ENCODE measurements at regions not wholly inside any gene's neighbourhood (a gene's known extent, or its start where the extent isn't known, plus 50 kb on each side); places are given as distances from the start of the nearest gene placed in this dataset.

DNA sequence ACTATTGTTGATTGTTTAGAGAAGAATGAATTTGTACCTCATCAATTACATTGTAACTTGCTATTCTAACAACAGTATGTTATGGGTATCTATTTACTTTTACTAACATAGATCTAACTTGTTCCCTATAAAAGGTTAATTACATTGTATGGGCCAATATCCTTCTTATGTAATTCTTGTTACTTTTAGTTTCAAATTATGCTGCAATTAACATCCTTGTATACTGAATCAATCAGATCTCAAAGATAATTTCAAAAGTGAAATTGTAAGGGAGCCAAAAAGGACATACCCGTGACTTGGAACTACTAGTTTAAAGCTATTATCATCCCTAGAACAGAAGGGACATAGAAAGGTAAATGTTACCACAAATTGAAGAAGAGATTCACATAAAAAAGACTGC lies 79.9 kb upstream of the RIT2 start:
- Histone ChIP-seq H3K9ac (ENCODE audit: low read depth, low read length) (no peak overlapping the region), H3K4me3 (ENCODE audit: insufficient read depth, low read depth, low read length) (no peak overlapping the region), H4K91ac (ENCODE audit: insufficient read depth, low read depth, low read length) (no peak overlapping the region), H3K23ac (ENCODE audit: low read depth, low read length) (no peak overlapping the region), H3K4ac (ENCODE audit: low read depth, low read length) (no peak overlapping the region), H3K56ac (ENCODE audit: extremely low read depth, insufficient read depth, low read length) (no peak overlapping the region), H3K79me1 (ENCODE audit: low read depth in 1 of 2, low read length in 2 of 2) (no peaks in the 10 kb centered on the region), H3K14ac (replicated peaks; ENCODE audit: low read depth, low read length) (no peak overlapping the region), H3K27ac (ENCODE audit: insufficient read depth, low read length) (no peak overlapping the region), H4K20me1 (ENCODE audit: insufficient read depth, low read length) (no peaks in the 10 kb centered on the region), H3K4me2 (ENCODE audit: low read depth, low read length) (no peak overlapping the region), H2BK15ac (ENCODE audit: low read depth, low read length) (no peak overlapping the region), H3K27me3 (ENCODE audit: control insufficient read depth, insufficient read depth, low read length) (no peaks in the 10 kb centered on the region), H2BK20ac (ENCODE audit: low read depth, low read length) (no peak overlapping the region), H2AK5ac (ENCODE audit: low read depth, low read length) (no peak overlapping the region), H2BK120ac (ENCODE audit: low read depth, low read length) (no peak overlapping the region), H2AFZ (replicated peaks; ENCODE audit: low read length, poor library complexity) (no peak overlapping the region), H2AK9ac (replicated peaks; ENCODE audit: low read depth, low read length, poor library complexity) (no peak overlapping the region), H3K4me1 (ENCODE audit: control insufficient read depth, insufficient read depth, low read length) (no peaks in the 10 kb centered on the region), H4K5ac (ENCODE audit: low read depth, low read length) (no peak overlapping the region), H3K9me1 (ENCODE audit: insufficient read depth, low read length) (no peaks in the 10 kb centered on the region), H4K8ac (ENCODE audit: low read depth in 2 of 2, low read length in 2 of 2) (no peak overlapping the region), H3K18ac (ENCODE audit: low read depth, low read length) (no peak overlapping the region), H3K36me3 (ENCODE audit: control insufficient read depth, insufficient read depth, low read length) (no peaks in the 10 kb centered on the region), H3K9me3 (ENCODE audit: control insufficient read depth, insufficient read depth, low read length) (no peaks in the 10 kb centered on the region), H2BK5ac (ENCODE audit: low read depth, low read length, poor library complexity, severe bottlenecking) (no peak overlapping the region)
- ChIA-PET CTCF (no interaction called here), POLR2A (ENCODE audit: unreplicated experiment) (no interaction called here)
- no CpG with 5 or more reads among the region's 1 CpG for WGBS, 2 experiments (ENCODE audit: extremely low coverage in 2 of 2, insufficient read length in 1 of 2)
- BruUV-seq (replicated peaks) = no TSS peak
- TF ChIP-seq RAD21 (IDR thresholded peaks at IDR 0.05; ENCODE audit: low read length) (no peak), MAFK (IDR thresholded peaks at IDR 0.05; ENCODE audit: low read depth, low read length) (no peak), RCOR1 (IDR thresholded peaks at IDR 0.05; ENCODE audit: insufficient replicate concordance, low read length) (no peak), CTCF (conservative IDR thresholded peaks at IDR 0.05; ENCODE audit: low read depth, low read length) (no peak), FOS (IDR thresholded peaks at IDR 0.05; ENCODE audit: low read depth, low read length) (no peak), ELK1 (IDR thresholded peaks at IDR 0.05; ENCODE audit: borderline replicate concordance, low read depth, low read length) (no peak)
- no peak for DNase-seq
- intact Hi-C loops (cut with micrococcal nuclease) = no loop called here
- no peak for ATAC-seq (ENCODE audit: low read depth)
- dilution Hi-C loops (cut with HindIII; ENCODE audit: low sequenced_read_pairs, unreplicated experiment) = no loop called here
- in situ Hi-C loops (cut with MboI; ENCODE audit: low sequenced_read_pairs) = loop anchor here (25.0 kb wide), 1 partner anchor 92 kb away; the partner anchor contains the start of gene SYT4
